B cell (primary cell): ENCODE measurements at regions not wholly inside any gene's neighbourhood (a gene's known extent, or its start where the extent isn't known, plus 50 kb on each side); places are given as distances from the start of the nearest gene placed in this dataset.

Experiments
- ATAC-seq: fragments of 200-7000 bp; cut with Tn5 transposase; one replicate; pipeline ENCODE4 v1.10.0; 2021; ENCODE audit warnings: low read depth, mild to moderate bottlenecking, moderate number of reproducible peaks, moderate library complexity
- CTCF ChIA-PET: fragments of 350-600 bp; sonication (Branson Sonifier 250); formaldehyde crosslinking; loops from one replicate; lab custom pipeline; 2021; ENCODE audit warnings: antibody characterized with exemption, inconsistent platforms; lab: Charles Lee
- POLR2A ChIA-PET: fragments of 350-600 bp; sonication (Branson Sonifier 250); formaldehyde crosslinking; loops from one replicate; lab custom pipeline; 2021; ENCODE audit warnings: antibody characterized with exemption; lab: Charles Lee
- DNase-seq: peaks from one replicate; pipeline ENCODE4 v3.0.0; 2013
- H2AFZ ChIP-seq: 2 replicates; pipeline ENCODE4 v1.6.1; 2012; ENCODE audit warnings: mild to moderate bottlenecking, low read depth, low read length; ENCODE audit not compliant: insufficient read depth, poor library complexity, severe bottlenecking
- H3K27ac ChIP-seq, 2 donors: 1 replicate in 1 of 2; 2 replicates in 1 of 2; pipeline ENCODE4 v1.5.1; 2012 to 2013; ENCODE audit warnings: low read length in 2 of 2, mild to moderate bottlenecking in 2 of 2, moderate library complexity in 1 of 2
- H3K27me3 ChIP-seq, 4 experiments: fragments of 200-600 bp in 1 of 4; sonication (generic) in 1 of 4; replicated peaks in 1 of 4; 1 replicate in 2 of 4; 2 replicates in 2 of 4; pipeline versions ENCODE4 v1.6.1 to v1.7.0; 2013 to 2016; ENCODE audit warnings: low read length in 3 of 4, mild to moderate bottlenecking in 2 of 4, mixed read lengths in 1 of 4, moderate library complexity in 1 of 4; ENCODE audit not compliant: insufficient read depth in 4 of 4, control insufficient read depth in 3 of 4; ENCODE audit errors: control extremely low read depth in 1 of 4
- H3K36me3 ChIP-seq, 2 experiments: replicated peaks in 1 of 2; 1 replicate in 1 of 2; 2 replicates in 1 of 2; pipeline versions ENCODE4 v1.6.1 to v1.7.1; 2013; ENCODE audit warnings: low read length in 1 of 2; ENCODE audit not compliant: insufficient read depth in 2 of 2, control insufficient read depth in 1 of 2; ENCODE audit errors: control extremely low read depth in 1 of 2, extremely low read depth in 1 of 2
- H3K4me1 ChIP-seq, 2 donors: fragments of 200-600 bp in 1 of 2; sonication (generic) in 1 of 2; 1 replicate in 1 of 2; 2 replicates in 1 of 2; pipeline versions ENCODE4 v1.5.1 to v1.6.1; 2013 to 2017; ENCODE audit warnings: low read length in 2 of 2; ENCODE audit not compliant: control insufficient read depth in 2 of 2, insufficient read depth in 2 of 2
- H3K4me2 ChIP-seq: replicated peaks from 2 replicates; pipeline ENCODE3; 2012; ENCODE audit warnings: mild to moderate bottlenecking, low read depth, low read length; ENCODE audit not compliant: poor library complexity, severe bottlenecking
- H3K4me3 ChIP-seq, 5 experiments: fragments of 200-600 bp in 1 of 5; sonication (generic) in 1 of 5; 1 replicate in 3 of 5; 2 replicates in 2 of 5; pipeline versions ENCODE4 v1.5.1 to v1.7.0; 2011 to 2016; ENCODE audit warnings: low read length in 4 of 5, mild to moderate bottlenecking in 4 of 5, low read depth in 2 of 5, control low read depth in 1 of 5, moderate library complexity in 1 of 5; ENCODE audit not compliant: insufficient read depth in 1 of 5; ENCODE audit errors: control extremely low read depth in 1 of 5, extremely low read depth in 1 of 5
- H3K79me2 ChIP-seq: fragments of 200-600 bp; sonication (generic); one replicate; pipeline ENCODE4 v1.6.0; 2016; ENCODE audit warnings: low read length; ENCODE audit not compliant: control insufficient read depth, insufficient read depth
- H3K9ac ChIP-seq: fragments of 200-600 bp; sonication (generic); 2 replicates; pipeline ENCODE4 v1.6.1; 2017; ENCODE audit warnings: mild to moderate bottlenecking, low read length, moderate library complexity
- H3K9me3 ChIP-seq, 3 donors: one replicate each; pipeline versions ENCODE4 v1.6.1 to v1.7.1; 2013; ENCODE audit warnings: low read length in 2 of 3; ENCODE audit not compliant: control insufficient read depth in 2 of 3, insufficient read depth in 1 of 3; ENCODE audit errors: control extremely low read depth in 1 of 3
- H4K20me1 ChIP-seq: 2 replicates; pipeline ENCODE4 v1.6.0; 2012; ENCODE audit warnings: mild to moderate bottlenecking, low read length; ENCODE audit not compliant: insufficient read depth, control insufficient read depth, poor library complexity, severe bottlenecking
- H3K27ac Mint-ChIP-seq: one replicate; pipeline ENCODE4 v1.8.0; 2021; ENCODE audit warnings: mixed read lengths
- H3K27me3 Mint-ChIP-seq: one replicate; pipeline ENCODE4 v1.8.0; 2021; ENCODE audit warnings: mixed read lengths
- H3K4me1 Mint-ChIP-seq: one replicate; pipeline ENCODE4 v1.8.0; 2021; ENCODE audit warnings: mixed read lengths
- H3K4me3 Mint-ChIP-seq: one replicate; pipeline ENCODE4 v1.8.0; 2021; ENCODE audit warnings: mixed read lengths
- H3K9me3 Mint-ChIP-seq: one replicate; pipeline ENCODE4 v1.8.0; 2022; ENCODE audit warnings: mixed read lengths; ENCODE audit not compliant: insufficient read depth
- EZH2 ChIP-seq: IDR thresholded peaks from 2 replicates; pipeline ENCODE4 v1.6.1; 2012; ENCODE audit warnings: borderline replicate concordance, low read depth, mild to moderate bottlenecking, moderate library complexity, low read length; ENCODE audit not compliant: insufficient read depth, poor library complexity, severe bottlenecking
- WGBS: methylation state at CpG from one replicate; pipeline ENCODE4 v1.1.5; 2013; ENCODE audit warnings: missing lambda C conversion rate; ENCODE audit not compliant: insufficient coverage; 5-methylcytosine and 5-hydroxymethylcytosine counted together
- intact Hi-C: fragments of 100-400 bp; cut with micrococcal nuclease; formaldehyde crosslinking; loops from one replicate; pipeline ENCODE4 v1.10.0; 2022
- TF ChIP-seq, protein P1 (sequence below): fragments of 200-600 bp; IDR thresholded peaks from one replicate; pipeline ENCODE4 v1.8.0; 2022; ENCODE audit warnings: antibody characterized with exemption, mild to moderate bottlenecking

GRCh38 chr6:119533603-119534279 is 184.2 kb upstream of the MAN1A1 start:
- no peaks in the 10 kb centered on the region for H4K20me1 ChIP-seq
- DNase-seq (no peak), ATAC-seq (no peak)
- H3K79me2 ChIP-seq = no peaks in the 10 kb centered on the region
- H3K27ac ChIP-seq = no peak overlapping the region
- ChIA-PET CTCF (interaction anchor here (1.3 kb wide), 1 partner anchor 11 kb away, joined by 4 read pairs; no protein-coding TSS in a partner anchor), POLR2A (no interaction called here)
- no peaks in the 10 kb centered on the region for H3K9me3 ChIP-seq
- Mint-ChIP-seq H3K4me3 (no peak overlapping the region), H3K27me3 (no peaks in the 10 kb centered on the region), H3K4me1 (peaks cover 11% of the 10 kb centered on the region), H3K27ac (no peak overlapping the region), H3K9me3 (no peaks in the 10 kb centered on the region)
- H3K4me1 ChIP-seq = peaks cover 0 to 3% of the 10 kb centered on the region in 2 donors
- intact Hi-C loops = no loop called here
- H2AFZ ChIP-seq = no peak overlapping the region
- TF ChIP-seq, protein P1, sequence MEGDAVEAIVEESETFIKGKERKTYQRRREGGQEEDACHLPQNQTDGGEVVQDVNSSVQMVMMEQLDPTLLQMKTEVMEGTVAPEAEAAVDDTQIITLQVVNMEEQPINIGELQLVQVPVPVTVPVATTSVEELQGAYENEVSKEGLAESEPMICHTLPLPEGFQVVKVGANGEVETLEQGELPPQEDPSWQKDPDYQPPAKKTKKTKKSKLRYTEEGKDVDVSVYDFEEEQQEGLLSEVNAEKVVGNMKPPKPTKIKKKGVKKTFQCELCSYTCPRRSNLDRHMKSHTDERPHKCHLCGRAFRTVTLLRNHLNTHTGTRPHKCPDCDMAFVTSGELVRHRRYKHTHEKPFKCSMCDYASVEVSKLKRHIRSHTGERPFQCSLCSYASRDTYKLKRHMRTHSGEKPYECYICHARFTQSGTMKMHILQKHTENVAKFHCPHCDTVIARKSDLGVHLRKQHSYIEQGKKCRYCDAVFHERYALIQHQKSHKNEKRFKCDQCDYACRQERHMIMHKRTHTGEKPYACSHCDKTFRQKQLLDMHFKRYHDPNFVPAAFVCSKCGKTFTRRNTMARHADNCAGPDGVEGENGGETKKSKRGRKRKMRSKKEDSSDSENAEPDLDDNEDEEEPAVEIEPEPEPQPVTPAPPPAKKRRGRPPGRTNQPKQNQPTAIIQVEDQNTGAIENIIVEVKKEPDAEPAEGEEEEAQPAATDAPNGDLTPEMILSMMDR = no peak
- no peak for TF ChIP-seq EZH2
- no peak overlapping the region for H3K9ac ChIP-seq
- no CpG with 5 or more reads among the region's 5 CpGs for WGBS
- no peaks in the 10 kb centered on the region for H3K27me3 ChIP-seq
- no peak overlapping the region for H3K4me3 ChIP-seq
- H3K36me3 ChIP-seq = no peaks in the 10 kb centered on the region
- H3K4me2 ChIP-seq = no peak overlapping the region

GRCh38 chr6:119527231-119527578 is 177.6 kb upstream of the MAN1A1 start:
- ATAC-seq (no peak), DNase-seq (no peak)
- H3K9ac ChIP-seq = no peak overlapping the region
- no peak for TF ChIP-seq EZH2
- TF ChIP-seq, protein P1 = no peak
- no peak overlapping the region for H3K4me3 ChIP-seq
- H3K4me2 ChIP-seq = no peak overlapping the region
- no peaks in the 10 kb centered on the region for H4K20me1 ChIP-seq
- H3K27ac ChIP-seq = no peak overlapping the region
- no peaks in the 10 kb centered on the region for H3K9me3 Mint-ChIP-seq
- POLR2A ChIA-PET = no interaction called here
- peaks cover 2% of the 10 kb centered on the region for H3K4me1 Mint-ChIP-seq
- no peak overlapping the region for H3K4me3 Mint-ChIP-seq
- intact Hi-C loops = no loop called here
- H3K9me3 ChIP-seq = no peaks in the 10 kb centered on the region
- no peaks in the 10 kb centered on the region for H3K36me3 ChIP-seq
- CTCF ChIA-PET = interaction anchor here (0.5 kb wide), 1 partner anchor 139 kb away, joined by 3 read pairs; no protein-coding TSS in a partner anchor
- H3K27me3 ChIP-seq = no peaks in the 10 kb centered on the region
- no peaks in the 10 kb centered on the region for H3K4me1 ChIP-seq
- no peak overlapping the region for H2AFZ ChIP-seq
- no peaks in the 10 kb centered on the region for H3K79me2 ChIP-seq
- no peak overlapping the region for H3K27ac Mint-ChIP-seq
- WGBS = no CpG with 5 or more reads among the region's 2 CpGs
- H3K27me3 Mint-ChIP-seq = no peaks in the 10 kb centered on the region
